ENCODE measurements at regions not wholly inside any gene's neighbourhood (a gene's known extent, or its start where the extent isn't known, plus 50 kb on each side); places are given as distances from the start of the nearest gene placed in this dataset.

DNA sequence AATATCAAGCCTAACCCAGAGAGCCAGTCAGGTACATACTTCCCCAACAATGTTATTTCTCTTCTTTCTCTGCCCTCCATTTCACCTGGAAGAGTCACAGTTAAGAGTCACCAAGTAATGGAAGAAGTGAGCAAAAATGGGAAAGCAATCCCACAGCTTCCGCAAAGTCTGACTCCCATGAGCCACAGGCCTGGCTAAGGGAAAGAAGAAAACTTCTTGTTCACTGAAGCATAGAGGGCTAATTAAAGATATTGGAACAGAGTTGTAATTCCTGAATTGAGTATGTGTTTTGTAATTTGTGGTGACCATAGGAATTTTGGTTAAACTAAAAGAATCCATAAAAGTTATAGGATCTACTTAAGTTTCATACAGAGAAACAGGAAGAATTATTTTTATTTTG, 830.9 kb upstream of the PCDH20 start:
- no peaks in the 10 kb centered on the region for H3K27me3 ChIP-seq (ENCODE audit: control insufficient read depth in 4 of 4, insufficient read depth in 4 of 4, low read length in 3 of 4)
- H3K36me3 ChIP-seq (ENCODE audit: control insufficient read depth in 4 of 4, insufficient read depth in 3 of 4, low read depth in 1 of 4, low read length in 3 of 4) = no peaks in the 10 kb centered on the region
- no peak overlapping the region for H3K4me3 ChIP-seq (ENCODE audit: low read depth in 1 of 3, low read length in 3 of 3)
- no peak for DNase-seq (ENCODE audit: low spot score)
- no peaks in the 10 kb centered on the region for H3K4me1 ChIP-seq (ENCODE audit: control insufficient read depth in 4 of 4, insufficient read depth in 4 of 4, low read length in 3 of 4)
- H3K27ac ChIP-seq (ENCODE audit: low read depth in 1 of 2, low read length in 2 of 2) = no peak overlapping the region
- TF ChIP-seq EGR1 (IDR thresholded peaks at IDR 0.05; ENCODE audit: low read depth in 2 of 2) (no peak), TAF1 (conservative IDR thresholded peaks at IDR 0.05) (no peak), FOXA2 (IDR thresholded peaks at IDR 0.05) (no peak), JUND (IDR thresholded peaks at IDR 0.05) (no peak), NR2F2 (IDR thresholded peaks at IDR 0.05) (no peak), RAD21 (IDR thresholded peaks at IDR 0.05) (no peak), SP1 (IDR thresholded peaks at IDR 0.05) (no peak), GABPA (IDR thresholded peaks at IDR 0.05 in 1 of 2, conservative IDR thresholded peaks at IDR 0.05 in 1 of 2) (no peak), YY1 (IDR thresholded peaks at IDR 0.05) (no peak), RXRA (IDR thresholded peaks at IDR 0.05) (no peak), HNF4G (IDR thresholded peaks at IDR 0.05) (no peak), FOXA1 (IDR thresholded peaks at IDR 0.05) (no peak), HNF4A (conservative IDR thresholded peaks at IDR 0.05) (no peak)
- TF ChIP-seq, protein P1, sequence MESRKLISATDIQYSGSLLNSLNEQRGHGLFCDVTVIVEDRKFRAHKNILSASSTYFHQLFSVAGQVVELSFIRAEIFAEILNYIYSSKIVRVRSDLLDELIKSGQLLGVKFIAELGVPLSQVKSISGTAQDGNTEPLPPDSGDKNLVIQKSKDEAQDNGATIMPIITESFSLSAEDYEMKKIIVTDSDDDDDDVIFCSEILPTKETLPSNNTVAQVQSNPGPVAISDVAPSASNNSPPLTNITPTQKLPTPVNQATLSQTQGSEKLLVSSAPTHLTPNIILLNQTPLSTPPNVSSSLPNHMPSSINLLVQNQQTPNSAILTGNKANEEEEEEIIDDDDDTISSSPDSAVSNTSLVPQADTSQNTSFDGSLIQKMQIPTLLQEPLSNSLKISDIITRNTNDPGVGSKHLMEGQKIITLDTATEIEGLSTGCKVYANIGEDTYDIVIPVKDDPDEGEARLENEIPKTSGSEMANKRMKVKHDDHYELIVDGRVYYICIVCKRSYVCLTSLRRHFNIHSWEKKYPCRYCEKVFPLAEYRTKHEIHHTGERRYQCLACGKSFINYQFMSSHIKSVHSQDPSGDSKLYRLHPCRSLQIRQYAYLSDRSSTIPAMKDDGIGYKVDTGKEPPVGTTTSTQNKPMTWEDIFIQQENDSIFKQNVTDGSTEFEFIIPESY (IDR thresholded peaks at IDR 0.05) = no peak
- TF ChIP-seq, protein P2, sequence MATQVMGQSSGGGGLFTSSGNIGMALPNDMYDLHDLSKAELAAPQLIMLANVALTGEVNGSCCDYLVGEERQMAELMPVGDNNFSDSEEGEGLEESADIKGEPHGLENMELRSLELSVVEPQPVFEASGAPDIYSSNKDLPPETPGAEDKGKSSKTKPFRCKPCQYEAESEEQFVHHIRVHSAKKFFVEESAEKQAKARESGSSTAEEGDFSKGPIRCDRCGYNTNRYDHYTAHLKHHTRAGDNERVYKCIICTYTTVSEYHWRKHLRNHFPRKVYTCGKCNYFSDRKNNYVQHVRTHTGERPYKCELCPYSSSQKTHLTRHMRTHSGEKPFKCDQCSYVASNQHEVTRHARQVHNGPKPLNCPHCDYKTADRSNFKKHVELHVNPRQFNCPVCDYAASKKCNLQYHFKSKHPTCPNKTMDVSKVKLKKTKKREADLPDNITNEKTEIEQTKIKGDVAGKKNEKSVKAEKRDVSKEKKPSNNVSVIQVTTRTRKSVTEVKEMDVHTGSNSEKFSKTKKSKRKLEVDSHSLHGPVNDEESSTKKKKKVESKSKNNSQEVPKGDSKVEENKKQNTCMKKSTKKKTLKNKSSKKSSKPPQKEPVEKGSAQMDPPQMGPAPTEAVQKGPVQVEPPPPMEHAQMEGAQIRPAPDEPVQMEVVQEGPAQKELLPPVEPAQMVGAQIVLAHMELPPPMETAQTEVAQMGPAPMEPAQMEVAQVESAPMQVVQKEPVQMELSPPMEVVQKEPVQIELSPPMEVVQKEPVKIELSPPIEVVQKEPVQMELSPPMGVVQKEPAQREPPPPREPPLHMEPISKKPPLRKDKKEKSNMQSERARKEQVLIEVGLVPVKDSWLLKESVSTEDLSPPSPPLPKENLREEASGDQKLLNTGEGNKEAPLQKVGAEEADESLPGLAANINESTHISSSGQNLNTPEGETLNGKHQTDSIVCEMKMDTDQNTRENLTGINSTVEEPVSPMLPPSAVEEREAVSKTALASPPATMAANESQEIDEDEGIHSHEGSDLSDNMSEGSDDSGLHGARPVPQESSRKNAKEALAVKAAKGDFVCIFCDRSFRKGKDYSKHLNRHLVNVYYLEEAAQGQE (IDR thresholded peaks at IDR 0.05) = no peak
- TF ChIP-seq, protein P3, sequence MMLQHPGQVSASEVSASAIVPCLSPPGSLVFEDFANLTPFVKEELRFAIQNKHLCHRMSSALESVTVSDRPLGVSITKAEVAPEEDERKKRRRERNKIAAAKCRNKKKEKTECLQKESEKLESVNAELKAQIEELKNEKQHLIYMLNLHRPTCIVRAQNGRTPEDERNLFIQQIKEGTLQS (IDR thresholded peaks at IDR 0.05) = no peak
- TF ChIP-seq, protein P4, sequence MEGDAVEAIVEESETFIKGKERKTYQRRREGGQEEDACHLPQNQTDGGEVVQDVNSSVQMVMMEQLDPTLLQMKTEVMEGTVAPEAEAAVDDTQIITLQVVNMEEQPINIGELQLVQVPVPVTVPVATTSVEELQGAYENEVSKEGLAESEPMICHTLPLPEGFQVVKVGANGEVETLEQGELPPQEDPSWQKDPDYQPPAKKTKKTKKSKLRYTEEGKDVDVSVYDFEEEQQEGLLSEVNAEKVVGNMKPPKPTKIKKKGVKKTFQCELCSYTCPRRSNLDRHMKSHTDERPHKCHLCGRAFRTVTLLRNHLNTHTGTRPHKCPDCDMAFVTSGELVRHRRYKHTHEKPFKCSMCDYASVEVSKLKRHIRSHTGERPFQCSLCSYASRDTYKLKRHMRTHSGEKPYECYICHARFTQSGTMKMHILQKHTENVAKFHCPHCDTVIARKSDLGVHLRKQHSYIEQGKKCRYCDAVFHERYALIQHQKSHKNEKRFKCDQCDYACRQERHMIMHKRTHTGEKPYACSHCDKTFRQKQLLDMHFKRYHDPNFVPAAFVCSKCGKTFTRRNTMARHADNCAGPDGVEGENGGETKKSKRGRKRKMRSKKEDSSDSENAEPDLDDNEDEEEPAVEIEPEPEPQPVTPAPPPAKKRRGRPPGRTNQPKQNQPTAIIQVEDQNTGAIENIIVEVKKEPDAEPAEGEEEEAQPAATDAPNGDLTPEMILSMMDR (IDR thresholded peaks at IDR 0.05; ENCODE audit: low read depth, low read length, missing input control) = no peak
- TF ChIP-seq, protein P5, sequence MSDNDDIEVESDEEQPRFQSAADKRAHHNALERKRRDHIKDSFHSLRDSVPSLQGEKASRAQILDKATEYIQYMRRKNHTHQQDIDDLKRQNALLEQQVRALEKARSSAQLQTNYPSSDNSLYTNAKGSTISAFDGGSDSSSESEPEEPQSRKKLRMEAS (IDR thresholded peaks at IDR 0.05) = no peak
- WGBS = 98% methylated on average over 1 of the region's 1 CpG
- H3K9me3 ChIP-seq (ENCODE audit: control insufficient read depth in 4 of 4, low read length in 3 of 4) = no peaks in the 10 kb centered on the region
- H3K9ac ChIP-seq (ENCODE audit: low read depth in 1 of 2, low read length in 2 of 2) = no peak overlapping the region

All from liver (tissue), 8 donors.